Choroid plexus epithelial cell (primary cell): ENCODE measurements at regions not wholly inside any gene's neighbourhood (a gene's known extent, or its start where the extent isn't known, plus 50 kb on each side); places are given as distances from the start of the nearest gene placed in this dataset.

Experiments used
- DNase-seq: peaks from one replicate; pipeline ENCODE4 v3.0.0-alpha.2; 2010; ENCODE audit warnings: low read depth
- H3K4me3 ChIP-seq: 2 replicates; pipeline ENCODE4 v1.5.1; 2011; ENCODE audit warnings: low read depth, mild to moderate bottlenecking, control low read depth, low read length, moderate library complexity
- CTCF ChIP-seq: conservative IDR thresholded peaks from 2 replicates; pipeline ENCODE4 v1.5.1; 2011; ENCODE audit warnings: low read depth, mild to moderate bottlenecking, control low read depth, inconsistent platforms, low read length, moderate library complexity

- TF ChIP-seq CTCF, result no peak
- no peak for DNase-seq
- H3K4me3 ChIP-seq, result no peak overlapping the region
These were observed 224.3 kb upstream of the IRX5 start for GRCh38 chr16:54706406-54706805.

- TF ChIP-seq CTCF, result no peak
- DNase-seq, result no peak
- no peak overlapping the region for H3K4me3 ChIP-seq
These were observed 227.3 kb upstream of the IRX5 start for GRCh38 chr16:54703339-54703738.

GRCh38 chr16:54699656-54700055 lies 231.0 kb upstream of the IRX5 start:
- no peak overlapping the region for H3K4me3 ChIP-seq
- no peak for TF ChIP-seq CTCF
- DNase-seq, result no peak

GRCh38 chr16:54697677-54698076 lies 233.0 kb upstream of the IRX5 start:
- no peak for TF ChIP-seq CTCF
- no peak for DNase-seq
- no peak overlapping the region for H3K4me3 ChIP-seq

GRCh38 chr16:54696970-54697369 lies 233.7 kb upstream of the IRX5 start:
- no peak overlapping the region for H3K4me3 ChIP-seq
- DNase-seq, result no peak
- TF ChIP-seq CTCF, result no peak

GRCh38 chr16:54696522-54696921 lies 234.1 kb upstream of the IRX5 start:
- TF ChIP-seq CTCF, result no peak
- DNase-seq, result no peak
- H3K4me3 ChIP-seq, result no peak overlapping the region

GRCh38 chr16:54694651-54695050 lies 236.0 kb upstream of the IRX5 start:
- no peak overlapping the region for H3K4me3 ChIP-seq
- DNase-seq, result no peak
- TF ChIP-seq CTCF, result no peak
